ENCODE measurements at regions not wholly inside any gene's neighbourhood (a gene's known extent, or its start where the extent isn't known, plus 50 kb on each side); places are given as distances from the start of the nearest gene placed in this dataset.

DNA sequence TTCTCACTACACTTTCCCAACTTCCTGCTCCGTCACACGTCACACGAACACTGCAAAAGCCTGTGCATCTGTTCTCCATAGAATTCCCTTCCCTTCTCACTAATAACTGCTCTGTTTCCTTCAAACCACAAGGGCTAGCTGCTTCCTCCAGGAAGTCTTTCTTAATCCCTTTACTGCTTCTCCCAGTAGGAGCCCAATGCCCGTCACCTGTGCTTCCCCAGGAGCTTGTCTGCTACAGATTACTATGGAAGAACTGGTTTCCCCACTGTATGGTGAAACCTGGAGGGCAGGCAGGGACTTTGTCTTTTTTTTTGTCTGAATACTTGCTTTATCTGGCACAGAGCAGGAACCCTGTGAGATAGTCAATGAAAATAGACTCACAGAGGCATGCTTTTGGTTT is 444.7 kb upstream of the MAP3K7 start:
- H3K9ac ChIP-seq (ENCODE audit: insufficient read depth, low read length): no peak overlapping the region
- H2AFZ ChIP-seq (ENCODE audit: low read length): no peak overlapping the region
- H3K27me3 ChIP-seq (ENCODE audit: control insufficient read depth, insufficient read depth, low read length): no peaks in the 10 kb centered on the region
- no peak overlapping the region for H3K27ac ChIP-seq (ENCODE audit: insufficient read depth, low read length)
- DNase-seq (ENCODE audit: low read depth in 2 of 2): no peak
- no peaks in the 10 kb centered on the region for H3K9me3 ChIP-seq (ENCODE audit: control insufficient read depth, insufficient read depth, low read depth, low read length)
- no peak overlapping the region for H3K4me3 ChIP-seq (replicated peaks in 1 of 4; ENCODE audit: control extremely low read depth in 1 of 4, insufficient read depth in 1 of 4, low read depth in 3 of 4, low read length in 4 of 4)
- no peaks in the 10 kb centered on the region for H3K36me3 ChIP-seq (ENCODE audit: control insufficient read depth, insufficient read depth, low read length)
- no peaks in the 10 kb centered on the region for H4K20me1 ChIP-seq (ENCODE audit: control insufficient read depth, extremely low read depth, insufficient read depth, low read length)
- TF ChIP-seq, protein P1, sequence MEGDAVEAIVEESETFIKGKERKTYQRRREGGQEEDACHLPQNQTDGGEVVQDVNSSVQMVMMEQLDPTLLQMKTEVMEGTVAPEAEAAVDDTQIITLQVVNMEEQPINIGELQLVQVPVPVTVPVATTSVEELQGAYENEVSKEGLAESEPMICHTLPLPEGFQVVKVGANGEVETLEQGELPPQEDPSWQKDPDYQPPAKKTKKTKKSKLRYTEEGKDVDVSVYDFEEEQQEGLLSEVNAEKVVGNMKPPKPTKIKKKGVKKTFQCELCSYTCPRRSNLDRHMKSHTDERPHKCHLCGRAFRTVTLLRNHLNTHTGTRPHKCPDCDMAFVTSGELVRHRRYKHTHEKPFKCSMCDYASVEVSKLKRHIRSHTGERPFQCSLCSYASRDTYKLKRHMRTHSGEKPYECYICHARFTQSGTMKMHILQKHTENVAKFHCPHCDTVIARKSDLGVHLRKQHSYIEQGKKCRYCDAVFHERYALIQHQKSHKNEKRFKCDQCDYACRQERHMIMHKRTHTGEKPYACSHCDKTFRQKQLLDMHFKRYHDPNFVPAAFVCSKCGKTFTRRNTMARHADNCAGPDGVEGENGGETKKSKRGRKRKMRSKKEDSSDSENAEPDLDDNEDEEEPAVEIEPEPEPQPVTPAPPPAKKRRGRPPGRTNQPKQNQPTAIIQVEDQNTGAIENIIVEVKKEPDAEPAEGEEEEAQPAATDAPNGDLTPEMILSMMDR (conservative IDR thresholded peaks at IDR 0.05 in 1 of 2, IDR thresholded peaks at IDR 0.05 in 1 of 2; ENCODE audit: low read depth in 1 of 2, low read length in 2 of 2): no peak
- TF ChIP-seq EZH2 (IDR thresholded peaks at IDR 0.05; ENCODE audit: low read length, missing control alignments): no peak
- H3K4me1 ChIP-seq (ENCODE audit: control insufficient read depth, extremely low read depth, insufficient read depth, low read length): no peaks in the 10 kb centered on the region
- no peak overlapping the region for H3K4me2 ChIP-seq (ENCODE audit: extremely low read depth, insufficient read depth, low read length)
- H3K79me2 ChIP-seq (ENCODE audit: control insufficient read depth, insufficient read depth, low read length): no peaks in the 10 kb centered on the region

DNA sequence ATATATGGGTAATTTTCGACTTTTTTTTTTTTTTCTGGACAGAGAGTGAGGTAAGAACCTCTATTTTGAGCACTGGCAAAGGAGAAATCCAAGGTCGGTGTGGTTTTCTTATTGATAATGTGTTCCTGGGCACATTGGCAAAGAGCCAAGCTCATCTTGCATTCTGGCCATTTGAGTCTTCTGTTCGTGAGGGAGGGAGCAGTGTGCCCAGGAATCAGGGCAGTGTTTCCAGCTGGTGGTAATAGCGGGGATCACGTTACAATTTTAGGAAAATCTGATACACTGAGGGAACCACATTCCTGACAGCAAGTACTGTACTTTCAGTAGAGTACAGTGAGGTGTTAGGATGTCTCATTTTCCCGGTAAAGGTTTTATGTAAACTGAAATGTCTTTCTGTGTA is 442.3 kb upstream of the MAP3K7 start:
- Histone ChIP-seq H3K27me3 (ENCODE audit: control insufficient read depth, insufficient read depth, low read length) (no peaks in the 10 kb centered on the region), H3K4me3 (replicated peaks in 1 of 4; ENCODE audit: control extremely low read depth in 1 of 4, insufficient read depth in 1 of 4, low read depth in 3 of 4, low read length in 4 of 4) (no peak overlapping the region), H3K4me2 (ENCODE audit: extremely low read depth, insufficient read depth, low read length) (no peak overlapping the region), H3K9ac (ENCODE audit: insufficient read depth, low read length) (no peak overlapping the region), H3K4me1 (ENCODE audit: control insufficient read depth, extremely low read depth, insufficient read depth, low read length) (no peaks in the 10 kb centered on the region), H2AFZ (ENCODE audit: low read length) (no peak overlapping the region), H3K36me3 (ENCODE audit: control insufficient read depth, insufficient read depth, low read length) (no peaks in the 10 kb centered on the region), H3K27ac (ENCODE audit: insufficient read depth, low read length) (no peak overlapping the region), H4K20me1 (ENCODE audit: control insufficient read depth, extremely low read depth, insufficient read depth, low read length) (no peaks in the 10 kb centered on the region), H3K9me3 (ENCODE audit: control insufficient read depth, insufficient read depth, low read depth, low read length) (no peaks in the 10 kb centered on the region), H3K79me2 (ENCODE audit: control insufficient read depth, insufficient read depth, low read length) (no peaks in the 10 kb centered on the region)
- no peak for TF ChIP-seq EZH2 (IDR thresholded peaks at IDR 0.05; ENCODE audit: low read length, missing control alignments)
- TF ChIP-seq, protein P1 (conservative IDR thresholded peaks at IDR 0.05 in 1 of 2, IDR thresholded peaks at IDR 0.05 in 1 of 2; ENCODE audit: low read depth in 1 of 2, low read length in 2 of 2): no peak
- DNase-seq (ENCODE audit: low read depth in 2 of 2): peak; percentile 1

DNA sequence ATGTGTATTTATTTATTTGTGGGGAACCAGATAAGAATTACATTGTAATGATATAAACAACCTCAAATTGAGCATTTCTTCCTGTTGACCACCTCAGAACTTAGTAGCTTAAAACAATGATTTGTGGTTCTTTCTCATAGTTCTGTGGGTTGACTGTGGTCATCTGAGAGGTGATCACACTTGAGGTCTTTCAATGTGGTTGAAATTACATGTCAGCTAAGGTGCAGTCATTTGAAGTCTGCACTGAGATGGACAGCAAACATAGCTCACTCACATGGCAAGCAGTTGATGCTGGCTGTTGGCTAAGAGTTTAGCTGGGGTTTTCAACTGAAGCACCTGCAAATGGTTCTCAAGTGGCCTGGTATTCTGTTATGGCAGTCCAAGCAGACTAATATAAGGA is 436.7 kb upstream of the MAP3K7 start:
- H3K9me3 ChIP-seq (ENCODE audit: control insufficient read depth, insufficient read depth, low read depth, low read length): no peaks in the 10 kb centered on the region
- no peaks in the 10 kb centered on the region for H3K4me1 ChIP-seq (ENCODE audit: control insufficient read depth, extremely low read depth, insufficient read depth, low read length)
- no peaks in the 10 kb centered on the region for H3K27me3 ChIP-seq (ENCODE audit: control insufficient read depth, insufficient read depth, low read length)
- H2AFZ ChIP-seq (ENCODE audit: low read length): no peak overlapping the region
- H3K9ac ChIP-seq (ENCODE audit: insufficient read depth, low read length): no peak overlapping the region
- H3K36me3 ChIP-seq (ENCODE audit: control insufficient read depth, insufficient read depth, low read length): no peaks in the 10 kb centered on the region
- H3K27ac ChIP-seq (ENCODE audit: insufficient read depth, low read length): no peak overlapping the region
- DNase-seq (ENCODE audit: low read depth in 2 of 2): no peak
- no peak overlapping the region for H3K4me2 ChIP-seq (ENCODE audit: extremely low read depth, insufficient read depth, low read length)
- H3K79me2 ChIP-seq (ENCODE audit: control insufficient read depth, insufficient read depth, low read length): no peaks in the 10 kb centered on the region
- no peak overlapping the region for H3K4me3 ChIP-seq (replicated peaks in 1 of 4; ENCODE audit: control extremely low read depth in 1 of 4, insufficient read depth in 1 of 4, low read depth in 3 of 4, low read length in 4 of 4)
- no peak for TF ChIP-seq EZH2 (IDR thresholded peaks at IDR 0.05; ENCODE audit: low read length, missing control alignments)
- TF ChIP-seq, protein P1 (conservative IDR thresholded peaks at IDR 0.05 in 1 of 2, IDR thresholded peaks at IDR 0.05 in 1 of 2; ENCODE audit: low read depth in 1 of 2, low read length in 2 of 2): no peak
- H4K20me1 ChIP-seq (ENCODE audit: control insufficient read depth, extremely low read depth, insufficient read depth, low read length): no peaks in the 10 kb centered on the region

Measured in fibroblast of lung (primary cell).